ENCODE measurements at regions not wholly inside any gene's neighbourhood (a gene's known extent, or its start where the extent isn't known, plus 50 kb on each side); places are given as distances from the start of the nearest gene placed in this dataset.
"Not testable (repeated sequence)": the region's sequence is repeated elsewhere in the genome, so short reads cannot be mapped to it uniquely, and the experiment has no call there.

GRCh38 chr22:21150863-21151262, 105.1 kb downstream of the LRRC74B start:
- DNase-seq = not testable (repeated sequence)

DNA sequence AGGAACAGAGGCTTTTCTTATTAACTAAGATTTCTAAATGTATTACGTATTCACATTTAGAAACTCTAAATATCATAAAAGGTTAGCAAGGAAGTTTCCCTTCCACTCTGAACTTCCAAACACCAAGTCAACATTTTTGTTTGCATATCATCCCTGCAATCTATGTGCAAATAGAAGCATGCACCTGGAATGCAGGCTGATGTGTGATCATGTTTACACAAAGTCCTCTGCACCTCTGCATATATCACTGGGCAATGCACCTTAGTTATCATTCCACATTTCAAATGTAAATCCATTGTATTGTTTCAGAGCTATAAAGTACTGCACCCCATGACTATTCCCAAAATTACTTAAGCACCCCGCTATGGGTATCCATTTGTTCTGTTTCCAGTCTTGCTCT, 142.1 kb downstream of the LRRC74B start:
- DNase-seq = not testable (repeated sequence)

DNA sequence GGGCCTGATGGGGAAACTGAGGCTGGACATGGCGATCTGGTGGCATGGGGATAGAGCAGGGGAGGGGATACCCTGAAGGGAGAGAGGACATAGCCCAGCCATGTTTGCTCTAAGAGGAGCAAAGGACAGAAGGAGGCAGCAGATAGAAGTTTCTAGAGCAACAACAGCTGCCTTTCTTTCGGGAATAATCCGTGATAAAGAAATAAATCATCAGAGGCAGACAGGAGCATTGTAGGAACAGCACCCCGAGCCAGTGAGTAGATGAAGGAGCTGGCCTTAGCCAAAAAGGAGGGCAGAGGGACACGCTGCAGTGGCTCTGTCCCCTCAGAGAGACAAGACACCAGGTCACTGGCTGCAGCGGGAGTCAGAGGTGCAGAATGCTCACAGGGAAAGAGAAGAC, 166.3 kb downstream of the LRRC74B start:
- not testable (repeated sequence) for DNase-seq

- DNase-seq = peak; percentile 5
Observed at GRCh38 chr22:21215973-21216731, 167.4 kb upstream of the RIMBP3B start.

DNA sequence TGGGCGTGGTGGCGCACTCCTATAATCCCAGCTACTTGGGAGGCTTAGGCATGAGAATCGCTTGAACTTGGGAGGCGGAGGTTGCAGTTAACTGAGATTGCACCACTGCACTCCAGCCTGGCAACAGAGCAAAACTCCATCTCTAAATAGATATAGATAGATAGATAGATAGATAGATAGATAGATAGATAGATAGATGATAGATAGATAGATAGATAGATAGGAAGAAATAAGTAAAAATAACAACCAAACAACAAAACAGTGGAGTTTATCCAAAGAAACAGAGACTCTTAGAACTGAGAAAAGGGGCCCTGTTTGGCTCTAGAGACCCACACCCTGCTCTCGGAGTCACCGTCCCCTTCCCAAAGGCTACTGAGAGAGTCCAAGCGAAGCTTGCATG, 158.7 kb upstream of the RIMBP3B start:
- not testable (repeated sequence) for DNase-seq

DNA sequence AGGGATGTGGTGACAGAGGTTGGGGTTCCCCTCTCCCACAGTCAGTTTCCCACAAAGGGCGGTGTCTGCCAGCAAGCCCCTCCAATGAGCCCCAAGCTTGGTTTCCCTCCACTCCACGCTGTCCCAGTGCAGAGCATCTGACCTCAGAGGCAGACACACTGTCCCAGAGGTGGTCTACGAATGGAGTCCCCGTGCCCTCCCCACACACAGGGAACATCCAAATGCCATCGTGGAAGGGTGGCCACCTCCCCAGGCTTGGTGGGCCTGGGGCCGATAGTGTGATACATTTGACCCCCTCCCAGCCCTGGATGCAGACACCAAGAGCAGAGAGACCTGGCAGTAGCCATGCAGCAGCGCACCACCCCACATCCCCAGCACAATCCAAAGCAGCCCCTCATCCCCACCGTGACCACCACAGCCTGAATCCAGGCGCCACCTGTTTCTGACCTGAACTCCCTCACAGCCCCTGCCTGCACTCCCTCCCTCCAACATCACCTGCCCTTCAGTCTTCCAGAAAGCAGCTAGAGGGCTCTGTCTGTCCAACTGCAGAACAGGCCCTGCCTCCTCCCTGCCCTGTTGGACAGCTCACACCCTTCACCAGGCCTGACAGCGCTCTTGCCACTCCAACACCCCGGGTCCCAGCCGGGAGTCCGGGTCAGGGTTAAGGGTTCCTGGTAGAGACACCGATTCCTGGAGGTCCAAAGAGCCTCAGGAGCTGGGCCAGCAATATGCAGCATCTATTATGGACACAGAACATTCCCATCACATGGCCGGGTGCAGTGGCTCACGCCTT, 156.5 kb upstream of the RIMBP3B start:
- DNase-seq = not testable (repeated sequence)

GRCh38 chr22:21251435-21251834, 132.1 kb upstream of the RIMBP3B start:
- not testable (repeated sequence) for DNase-seq

- DNase-seq = not testable (repeated sequence)
Observed at GRCh38 chr22:21282646-21283045, 100.9 kb upstream of the RIMBP3B start.

DNA sequence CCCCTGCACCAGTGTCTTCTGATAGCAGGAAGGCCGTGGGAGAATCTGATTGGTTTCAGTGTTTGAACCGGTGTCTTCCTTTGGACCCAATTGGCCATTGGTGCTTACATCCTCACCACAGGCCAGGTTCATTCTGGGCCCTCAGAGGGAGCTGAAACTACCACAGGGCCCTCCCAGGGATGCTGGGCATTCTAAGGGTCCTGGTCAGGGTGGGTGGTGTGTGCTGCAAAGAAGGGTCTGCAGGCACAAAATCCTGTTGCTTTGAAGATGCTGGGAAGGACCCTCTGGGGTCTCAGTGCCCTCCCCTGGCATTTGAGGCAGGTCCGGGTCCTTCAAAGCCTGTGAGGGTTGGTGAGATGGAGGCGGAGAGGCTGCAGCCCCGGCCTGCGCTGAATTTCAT, 89.8 kb upstream of the RIMBP3B start:
- not testable (repeated sequence) for DNase-seq

DNA sequence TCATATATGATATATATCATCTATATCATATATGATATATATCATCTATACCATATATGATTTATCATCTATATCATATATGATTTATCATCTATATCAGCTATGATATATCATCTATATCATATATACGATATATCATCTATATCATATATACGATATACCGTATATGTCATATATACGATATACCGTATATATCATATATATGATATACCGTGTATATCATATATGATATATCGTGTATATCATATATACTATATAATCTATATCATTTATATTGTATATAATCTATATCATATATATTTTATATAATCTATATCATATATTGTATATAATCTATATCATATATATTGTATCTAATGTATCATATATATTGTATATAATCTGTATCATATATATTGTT, 55.9 kb upstream of the RIMBP3B start:
- not testable (repeated sequence) for DNase-seq
